Neural progenitor cell (in vitro differentiated cells): ENCODE measurements at regions not wholly inside any gene's neighbourhood (a gene's known extent, or its start where the extent isn't known, plus 50 kb on each side); places are given as distances from the start of the nearest gene placed in this dataset.

Source experiments
- DNase-seq: peaks from one replicate; pipeline ENCODE4 v3.0.0-alpha.2; 2016; ENCODE audit warnings: low spot score
- H2AFZ ChIP-seq: fragments of 200-600 bp; sonication (generic); replicated peaks from 2 replicates; pipeline ENCODE4 v1.6.1; 2016; ENCODE audit warnings: antibody characterized with exemption
- H3F3A ChIP-seq: fragments of 200-600 bp; sonication (generic); 2 replicates; pipeline ENCODE4 v1.6.1; 2016; ENCODE audit warnings: antibody characterized with exemption, low read depth
- H3K27ac ChIP-seq: fragments of 200-600 bp; sonication (generic); 2 replicates; pipeline ENCODE4 v1.5.1; 2016; ENCODE audit warnings: mild to moderate bottlenecking
- H3K27me3 ChIP-seq: fragments of 200-600 bp; sonication (generic); 2 replicates; pipeline ENCODE4 v1.6.1; 2016; ENCODE audit warnings: mild to moderate bottlenecking, moderate library complexity
- H3K36me3 ChIP-seq: fragments of 200-600 bp; sonication (generic); 2 replicates; pipeline ENCODE4 v1.5.1; 2016
- H3K4me1 ChIP-seq: fragments of 200-600 bp; sonication (generic); 2 replicates; pipeline ENCODE4 v1.6.1; 2016; ENCODE audit warnings: mixed run types
- H3K4me2 ChIP-seq: fragments of 200-600 bp; sonication (generic); 2 replicates; pipeline ENCODE4 v1.6.1; 2016
- H3K4me3 ChIP-seq: fragments of 200-600 bp; sonication (generic); 2 replicates; pipeline ENCODE4 v1.5.1; 2016
- H3K79me2 ChIP-seq: fragments of 200-600 bp; sonication (generic); 2 replicates; pipeline ENCODE4 v1.6.1; 2016; ENCODE audit warnings: low read depth
- H3K9ac ChIP-seq: fragments of 200-600 bp; sonication (generic); 2 replicates; pipeline ENCODE4 v1.6.1; 2016
- H3K9me3 ChIP-seq: fragments of 200-600 bp; sonication (generic); 2 replicates; pipeline ENCODE4 v1.5.1; 2016; ENCODE audit warnings: low read depth
- H4K20me1 ChIP-seq: fragments of 200-600 bp; sonication (generic); 2 replicates; pipeline ENCODE4 v1.6.1; 2016; ENCODE audit warnings: low read depth
- H3K27ac Mint-ChIP-seq: 3 replicates; pipeline ENCODE4 v1.8.0; 2021; ENCODE audit warnings: mixed read lengths
- H3K27me3 Mint-ChIP-seq: 2 replicates; pipeline ENCODE4 v1.8.0; 2022; ENCODE audit warnings: low read depth, mild to moderate bottlenecking, inconsistent platforms, moderate library complexity, mixed read lengths; ENCODE audit not compliant: insufficient read depth
- H3K36me3 Mint-ChIP-seq: 3 replicates; pipeline ENCODE4 v1.8.0; 2021; ENCODE audit warnings: mixed read lengths
- H3K4me1 Mint-ChIP-seq: 3 replicates; pipeline ENCODE4 v1.8.0; 2021; ENCODE audit warnings: mixed read lengths
- H3K4me3 Mint-ChIP-seq: 3 replicates; pipeline ENCODE4 v1.8.0; 2021; ENCODE audit warnings: mild to moderate bottlenecking, moderate library complexity, mixed read lengths
- H3K9me3 Mint-ChIP-seq: 3 replicates; pipeline ENCODE4 v1.8.0; 2020; ENCODE audit warnings: mixed read lengths
- EZH2 ChIP-seq: fragments of 200-600 bp; sonication (generic); IDR thresholded peaks from 2 replicates; pipeline ENCODE4 v1.6.1; 2017; ENCODE audit warnings: antibody characterized with exemption, mild to moderate bottlenecking, moderate library complexity
- EZH2phosphoT487 ChIP-seq: fragments of 200-600 bp; sonication (generic); IDR thresholded peaks from 2 replicates; pipeline ENCODE4 v1.6.1; 2017; ENCODE audit warnings: antibody characterized with exemption
- TF ChIP-seq, protein P1 (sequence below): fragments of 200-600 bp; sonication (generic); IDR thresholded peaks from 2 replicates; pipeline ENCODE4 v1.5.1; 2017; ENCODE audit warnings: antibody characterized with exemption, mild to moderate bottlenecking

DNA sequence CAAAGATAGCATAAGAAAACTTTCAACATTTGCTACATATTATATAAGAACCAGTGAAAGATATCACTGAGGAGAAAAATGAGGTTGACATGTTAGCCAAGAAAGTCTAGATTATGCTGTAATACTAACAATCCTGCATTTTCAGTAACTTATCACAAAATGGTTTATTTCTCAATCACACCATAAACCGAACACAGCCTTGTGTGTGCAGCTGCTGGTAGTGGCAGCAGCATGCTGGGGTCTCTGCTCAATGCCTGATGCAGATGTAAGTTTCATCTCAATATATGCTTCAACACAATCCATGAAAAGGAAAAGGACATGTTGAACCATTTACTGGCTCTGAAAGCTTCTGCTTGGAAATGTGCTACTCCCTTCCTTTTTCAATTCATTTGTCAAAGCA, 376.3 kb downstream of the GPD2 start:
- H3K4me3 ChIP-seq, result no peak overlapping the region
- no peaks in the 10 kb centered on the region for H3K27me3 ChIP-seq
- Mint-ChIP-seq H3K4me3 (no peak overlapping the region), H3K4me1 (no peaks in the 10 kb centered on the region), H3K36me3 (no peaks in the 10 kb centered on the region), H3K9me3 (no peaks in the 10 kb centered on the region), H3K27me3 (no peaks in the 10 kb centered on the region), H3K27ac (no peak overlapping the region)
- no peak overlapping the region for H2AFZ ChIP-seq
- no peaks in the 10 kb centered on the region for H3F3A ChIP-seq
- no peak overlapping the region for H3K4me2 ChIP-seq
- H3K79me2 ChIP-seq, result no peaks in the 10 kb centered on the region
- no peak for DNase-seq
- no peak overlapping the region for H3K27ac ChIP-seq
- H3K9me3 ChIP-seq, result no peaks in the 10 kb centered on the region
- no peaks in the 10 kb centered on the region for H4K20me1 ChIP-seq
- no peaks in the 10 kb centered on the region for H3K36me3 ChIP-seq
- H3K9ac ChIP-seq, result no peak overlapping the region
- no peaks in the 10 kb centered on the region for H3K4me1 ChIP-seq
- no peak for TF ChIP-seq EZH2
- TF ChIP-seq, protein P1, sequence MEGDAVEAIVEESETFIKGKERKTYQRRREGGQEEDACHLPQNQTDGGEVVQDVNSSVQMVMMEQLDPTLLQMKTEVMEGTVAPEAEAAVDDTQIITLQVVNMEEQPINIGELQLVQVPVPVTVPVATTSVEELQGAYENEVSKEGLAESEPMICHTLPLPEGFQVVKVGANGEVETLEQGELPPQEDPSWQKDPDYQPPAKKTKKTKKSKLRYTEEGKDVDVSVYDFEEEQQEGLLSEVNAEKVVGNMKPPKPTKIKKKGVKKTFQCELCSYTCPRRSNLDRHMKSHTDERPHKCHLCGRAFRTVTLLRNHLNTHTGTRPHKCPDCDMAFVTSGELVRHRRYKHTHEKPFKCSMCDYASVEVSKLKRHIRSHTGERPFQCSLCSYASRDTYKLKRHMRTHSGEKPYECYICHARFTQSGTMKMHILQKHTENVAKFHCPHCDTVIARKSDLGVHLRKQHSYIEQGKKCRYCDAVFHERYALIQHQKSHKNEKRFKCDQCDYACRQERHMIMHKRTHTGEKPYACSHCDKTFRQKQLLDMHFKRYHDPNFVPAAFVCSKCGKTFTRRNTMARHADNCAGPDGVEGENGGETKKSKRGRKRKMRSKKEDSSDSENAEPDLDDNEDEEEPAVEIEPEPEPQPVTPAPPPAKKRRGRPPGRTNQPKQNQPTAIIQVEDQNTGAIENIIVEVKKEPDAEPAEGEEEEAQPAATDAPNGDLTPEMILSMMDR, result no peak
- TF ChIP-seq EZH2phosphoT487, result no peak

DNA sequence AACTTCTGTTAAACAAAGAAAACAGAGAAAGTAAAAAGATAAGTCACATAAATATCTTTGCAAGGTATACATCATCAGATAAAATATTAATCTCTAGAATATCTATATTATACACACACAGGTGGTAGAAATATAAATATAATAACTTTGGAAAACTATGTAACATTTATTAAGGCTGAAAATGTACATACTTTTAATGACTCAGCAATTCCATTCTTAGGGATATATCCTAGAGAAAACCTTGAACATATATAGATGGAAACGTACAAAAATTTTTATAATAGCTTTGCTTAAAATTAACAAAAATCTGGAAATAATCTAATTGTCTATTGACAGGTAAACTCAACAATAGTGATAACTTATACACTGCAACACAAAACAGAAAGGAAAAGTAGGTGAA, 381.3 kb downstream of the GPD2 start:
- no peaks in the 10 kb centered on the region for H3K4me1 ChIP-seq
- no peaks in the 10 kb centered on the region for H3K79me2 ChIP-seq
- H3K9ac ChIP-seq, result no peak overlapping the region
- no peaks in the 10 kb centered on the region for H3K36me3 ChIP-seq
- Mint-ChIP-seq H3K4me1 (no peaks in the 10 kb centered on the region), H3K9me3 (no peaks in the 10 kb centered on the region), H3K4me3 (no peak overlapping the region), H3K27me3 (no peaks in the 10 kb centered on the region), H3K36me3 (no peaks in the 10 kb centered on the region), H3K27ac (no peak overlapping the region)
- H3K9me3 ChIP-seq, result no peaks in the 10 kb centered on the region
- no peak for TF ChIP-seq EZH2phosphoT487
- TF ChIP-seq, protein P1, result no peak
- no peak for TF ChIP-seq EZH2
- H4K20me1 ChIP-seq, result no peaks in the 10 kb centered on the region
- no peak overlapping the region for H3K27ac ChIP-seq
- H3F3A ChIP-seq, result no peaks in the 10 kb centered on the region
- H3K4me3 ChIP-seq, result no peak overlapping the region
- H2AFZ ChIP-seq, result no peak overlapping the region
- H3K4me2 ChIP-seq, result no peak overlapping the region
- H3K27me3 ChIP-seq, result no peaks in the 10 kb centered on the region
- DNase-seq, result no peak

DNA sequence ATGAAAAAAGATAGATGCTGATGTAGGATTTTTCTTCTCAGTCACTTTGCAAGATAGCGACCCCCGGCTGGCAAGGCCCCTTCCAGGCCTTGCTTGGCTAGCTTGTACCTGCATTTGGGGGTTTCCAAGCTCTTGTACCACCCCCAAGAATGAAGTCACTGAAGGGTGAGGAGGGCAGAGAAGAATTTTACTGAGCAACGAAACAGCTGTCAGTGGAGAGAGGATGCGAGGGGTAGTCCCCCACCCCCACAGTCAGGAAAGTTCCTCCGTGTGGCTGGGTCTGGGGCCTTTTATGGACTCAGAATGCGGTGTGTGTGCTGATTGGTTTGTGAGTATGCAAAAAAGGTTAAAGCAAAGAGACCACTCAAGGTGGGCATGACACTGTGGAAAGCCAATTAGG, 382.0 kb downstream of the GPD2 start:
- Histone ChIP-seq H3K27ac (no peak overlapping the region), H3F3A (no peaks in the 10 kb centered on the region), H3K4me1 (no peaks in the 10 kb centered on the region), H3K9me3 (no peaks in the 10 kb centered on the region), H3K9ac (no peak overlapping the region), H4K20me1 (no peaks in the 10 kb centered on the region), H3K79me2 (no peaks in the 10 kb centered on the region), H3K27me3 (no peaks in the 10 kb centered on the region), H3K4me2 (no peak overlapping the region), H2AFZ (no peak overlapping the region), H3K36me3 (no peaks in the 10 kb centered on the region), H3K4me3 (no peak overlapping the region)
- H3K4me1 Mint-ChIP-seq, result no peaks in the 10 kb centered on the region
- H3K36me3 Mint-ChIP-seq, result no peaks in the 10 kb centered on the region
- H3K9me3 Mint-ChIP-seq, result no peaks in the 10 kb centered on the region
- TF ChIP-seq, protein P1, result no peak
- TF ChIP-seq EZH2phosphoT487 (no peak), EZH2 (no peak)
- H3K27me3 Mint-ChIP-seq, result no peaks in the 10 kb centered on the region
- no peak overlapping the region for H3K27ac Mint-ChIP-seq
- no peak overlapping the region for H3K4me3 Mint-ChIP-seq
- DNase-seq, result no peak

DNA sequence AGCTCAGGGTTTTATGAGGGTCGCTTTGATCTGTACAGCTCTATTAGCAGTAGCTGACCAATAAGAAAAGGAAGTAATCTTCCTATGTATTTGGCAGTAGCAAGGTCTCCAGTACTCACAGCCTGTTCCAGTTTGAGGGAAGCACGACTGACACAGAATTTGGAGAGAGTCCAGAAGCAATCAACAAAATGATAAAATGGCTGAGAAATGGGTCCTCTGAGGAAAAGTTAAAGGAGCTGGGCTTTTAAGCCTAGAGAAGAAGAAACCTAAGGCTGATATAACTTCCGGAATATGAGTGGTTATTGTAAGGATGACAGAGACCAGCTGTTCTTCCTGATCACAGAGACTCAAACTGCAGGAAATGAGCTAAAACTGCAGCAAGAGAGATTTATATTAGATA, 382.8 kb downstream of the GPD2 start:
- Histone ChIP-seq H3K27ac (no peak overlapping the region), H2AFZ (no peak overlapping the region)

More for the DNA sequence above, 382.8 kb downstream of the GPD2 start:
- Mint-ChIP-seq H3K9me3 (no peaks in the 10 kb centered on the region), H3K27me3 (no peaks in the 10 kb centered on the region), H3K4me1 (no peaks in the 10 kb centered on the region), H3K4me3 (no peak overlapping the region), H3K27ac (no peak overlapping the region), H3K36me3 (no peaks in the 10 kb centered on the region)
- DNase-seq, result no peak
- Histone ChIP-seq H3K36me3 (no peaks in the 10 kb centered on the region), H3K4me3 (no peak overlapping the region), H3K9me3 (no peaks in the 10 kb centered on the region), H4K20me1 (no peaks in the 10 kb centered on the region), H3K79me2 (no peaks in the 10 kb centered on the region), H3K4me2 (no peak overlapping the region), H3K4me1 (no peaks in the 10 kb centered on the region), H3K27me3 (no peaks in the 10 kb centered on the region), H3K9ac (no peak overlapping the region), H3F3A (no peaks in the 10 kb centered on the region)
- TF ChIP-seq, protein P1, result no peak
- TF ChIP-seq EZH2phosphoT487, result no peak
- TF ChIP-seq EZH2, result no peak
